Natural killer cell (primary cell): ENCODE measurements at regions not wholly inside any gene's neighbourhood (a gene's known extent, or its start where the extent isn't known, plus 50 kb on each side); places are given as distances from the start of the nearest gene placed in this dataset.

Source experiments
- ATAC-seq, 3 donors: fragments of 150-1000 bp in 2 of 3; fragments of 200-7000 bp in 1 of 3; cut with Tn5 transposase; 1 replicate in 1 of 3; 2 replicates in 2 of 3; pipeline ENCODE4 v1.10.0; 2021; ENCODE audit warnings: mild to moderate bottlenecking in 2 of 3, moderate library complexity in 2 of 3
- DNase-seq, 2 donors: peaks; one replicate each; pipeline versions ENCODE4 v3.0.0 to v3.0.0-alpha.2; 2013 to 2021; ENCODE audit warnings: mixed read lengths in 1 of 2
- H3K27ac ChIP-seq: one replicate; pipeline ENCODE4 v1.5.1; 2013; ENCODE audit warnings: mild to moderate bottlenecking, low read length
- H3K27me3 ChIP-seq: one replicate; pipeline ENCODE4 v1.6.1; 2013; ENCODE audit warnings: low read length; ENCODE audit not compliant: control insufficient read depth, insufficient read depth
- H3K36me3 ChIP-seq: one replicate; pipeline ENCODE4 v1.6.1; 2013; ENCODE audit warnings: low read length; ENCODE audit not compliant: control insufficient read depth, insufficient read depth
- H3K4me1 ChIP-seq: one replicate; pipeline ENCODE4 v1.6.1; 2013; ENCODE audit warnings: low read length; ENCODE audit not compliant: control insufficient read depth, insufficient read depth
- H3K4me3 ChIP-seq: one replicate; pipeline ENCODE4 v1.5.1; 2013; ENCODE audit warnings: low read length
- H3K9me3 ChIP-seq: one replicate; pipeline ENCODE4 v1.6.1; 2013; ENCODE audit warnings: low read length; ENCODE audit not compliant: control insufficient read depth, insufficient read depth
- H3K27ac Mint-ChIP-seq, 2 donors: one replicate each; pipeline ENCODE4 v1.8.0; 2022; ENCODE audit warnings: mild to moderate bottlenecking in 2 of 2, mixed read lengths in 2 of 2, moderate library complexity in 1 of 2
- H3K27me3 Mint-ChIP-seq, 2 donors: one replicate each; pipeline ENCODE4 v1.8.0; 2022; ENCODE audit warnings: low read depth in 2 of 2, mixed read lengths in 2 of 2
- H3K36me3 Mint-ChIP-seq: one replicate; pipeline ENCODE4 v1.8.0; 2022; ENCODE audit warnings: mixed read lengths
- H3K4me1 Mint-ChIP-seq, 2 donors: one replicate each; pipeline ENCODE4 v1.8.0; 2022; ENCODE audit warnings: mixed read lengths in 2 of 2
- H3K4me3 Mint-ChIP-seq: one replicate; pipeline ENCODE4 v1.8.0; 2022; ENCODE audit warnings: mild to moderate bottlenecking, moderate library complexity, mixed read lengths
- H3K9me3 Mint-ChIP-seq, 2 donors: one replicate each; pipeline ENCODE4 v1.8.0; 2022; ENCODE audit warnings: mixed read lengths in 2 of 2
- CTCF ChIP-seq: fragments of 200-600 bp; IDR thresholded peaks from one replicate; pipeline ENCODE4 v1.8.0; 2022; ENCODE audit warnings: antibody characterized with exemption
- WGBS: methylation state at CpG from one replicate; pipeline ENCODE4 v1.1.7; 2013; ENCODE audit warnings: missing lambda C conversion rate; ENCODE audit not compliant: insufficient coverage; 5-methylcytosine and 5-hydroxymethylcytosine counted together
- intact Hi-C: fragments of 100-400 bp; cut with micrococcal nuclease; formaldehyde crosslinking; loops from one replicate; pipeline ENCODE4 v1.14.2; 2022

GRCh38 chr6:113508249-113508648, 348.9 kb upstream of the MARCKS start:
- no peaks in the 10 kb centered on the region for H3K36me3 Mint-ChIP-seq
- 88% methylated on average over 2 of the region's 3 CpGs for WGBS
- H3K36me3 ChIP-seq = no peaks in the 10 kb centered on the region
- peaks cover 6 to 9% of the 10 kb centered on the region in 2 donors for H3K9me3 Mint-ChIP-seq
- H3K4me1 Mint-ChIP-seq = no peaks in the 10 kb centered on the region
- H3K9me3 ChIP-seq = no peaks in the 10 kb centered on the region
- H3K27ac Mint-ChIP-seq = no peak overlapping the region
- H3K27me3 Mint-ChIP-seq = no peaks in the 10 kb centered on the region
- no peak for TF ChIP-seq CTCF
- H3K27me3 ChIP-seq = no peaks in the 10 kb centered on the region
- no peaks in the 10 kb centered on the region for H3K4me1 ChIP-seq
- DNase-seq = no peak
- no peak for ATAC-seq
- H3K4me3 Mint-ChIP-seq = no peak overlapping the region
- intact Hi-C loops = no loop called here
- no peak overlapping the region for H3K4me3 ChIP-seq
- H3K27ac ChIP-seq = no peak overlapping the region

- no peak overlapping the region for H3K27ac Mint-ChIP-seq
- H3K4me1 Mint-ChIP-seq = no peaks in the 10 kb centered on the region
- peaks cover 4 to 9% of the 10 kb centered on the region in 2 donors for H3K9me3 Mint-ChIP-seq
- DNase-seq = no peak
- H3K27me3 ChIP-seq = no peaks in the 10 kb centered on the region
- no peak overlapping the region for H3K4me3 ChIP-seq
- H3K4me3 Mint-ChIP-seq = no peak overlapping the region
- no peaks in the 10 kb centered on the region for H3K27me3 Mint-ChIP-seq
- TF ChIP-seq CTCF = no peak
- H3K9me3 ChIP-seq = no peaks in the 10 kb centered on the region
- intact Hi-C loops = no loop called here
- ATAC-seq = no peak
- H3K4me1 ChIP-seq = no peaks in the 10 kb centered on the region
- H3K36me3 Mint-ChIP-seq = no peaks in the 10 kb centered on the region
- WGBS = 87% methylated on average over 2 of the region's 2 CpGs
- no peak overlapping the region for H3K27ac ChIP-seq
- no peaks in the 10 kb centered on the region for H3K36me3 ChIP-seq
Measured at GRCh38 chr6:113511100-113511499, 346.0 kb upstream of the MARCKS start.

- H3K36me3 ChIP-seq = no peaks in the 10 kb centered on the region
- H3K27me3 Mint-ChIP-seq = no peaks in the 10 kb centered on the region
- no peak overlapping the region for H3K4me3 ChIP-seq
- 67% methylated on average over 2 of the region's 2 CpGs for WGBS
- TF ChIP-seq CTCF = no peak
- H3K9me3 ChIP-seq = no peaks in the 10 kb centered on the region
- H3K27ac ChIP-seq = no peak overlapping the region
- DNase-seq = no peak
- H3K27ac Mint-ChIP-seq = no peak overlapping the region
- no peaks in the 10 kb centered on the region for H3K27me3 ChIP-seq
- peaks cover 3 to 8% of the 10 kb centered on the region in 2 donors for H3K9me3 Mint-ChIP-seq
- H3K36me3 Mint-ChIP-seq = no peaks in the 10 kb centered on the region
- no peaks in the 10 kb centered on the region for H3K4me1 ChIP-seq
- no peak overlapping the region for H3K4me3 Mint-ChIP-seq
- ATAC-seq = no peak
- intact Hi-C loops = no loop called here
- no peaks in the 10 kb centered on the region for H3K4me1 Mint-ChIP-seq
Measured at GRCh38 chr6:113512576-113512975, 344.6 kb upstream of the MARCKS start.

GRCh38 chr6:113513086-113513485, 344.1 kb upstream of the MARCKS start:
- no peak for ATAC-seq
- Mint-ChIP-seq H3K9me3 (peaks cover 3 to 6% of the 10 kb centered on the region in 2 donors), H3K36me3 (no peaks in the 10 kb centered on the region), H3K27ac (no peak overlapping the region), H3K27me3 (no peaks in the 10 kb centered on the region), H3K4me3 (no peak overlapping the region), H3K4me1 (no peaks in the 10 kb centered on the region)
- H3K4me3 ChIP-seq = no peak overlapping the region
- TF ChIP-seq CTCF = no peak
- DNase-seq = no peak
- intact Hi-C loops = no loop called here
- 85% methylated on average over 4 of the region's 4 CpGs for WGBS
- no peak overlapping the region for H3K27ac ChIP-seq
- H3K27me3 ChIP-seq = no peaks in the 10 kb centered on the region
- H3K9me3 ChIP-seq = no peaks in the 10 kb centered on the region
- no peaks in the 10 kb centered on the region for H3K36me3 ChIP-seq
- no peaks in the 10 kb centered on the region for H3K4me1 ChIP-seq
